Left renal cortex interstitium (tissue), 4 donors: ENCODE measurements at regions not wholly inside any gene's neighbourhood (a gene's known extent, or its start where the extent isn't known, plus 50 kb on each side); places are given as distances from the start of the nearest gene placed in this dataset.
A peak's percentile ranks its signal among the peaks of the same experiment; 100 is the strongest.

Experiments
- DNase-seq, 4 donors: peaks; one replicate each; pipeline ENCODE4 v3.0.0-alpha.2; 2013; ENCODE audit warnings: low read depth in 4 of 4, low spot score in 2 of 4, missing footprints in 1 of 4

DNA sequence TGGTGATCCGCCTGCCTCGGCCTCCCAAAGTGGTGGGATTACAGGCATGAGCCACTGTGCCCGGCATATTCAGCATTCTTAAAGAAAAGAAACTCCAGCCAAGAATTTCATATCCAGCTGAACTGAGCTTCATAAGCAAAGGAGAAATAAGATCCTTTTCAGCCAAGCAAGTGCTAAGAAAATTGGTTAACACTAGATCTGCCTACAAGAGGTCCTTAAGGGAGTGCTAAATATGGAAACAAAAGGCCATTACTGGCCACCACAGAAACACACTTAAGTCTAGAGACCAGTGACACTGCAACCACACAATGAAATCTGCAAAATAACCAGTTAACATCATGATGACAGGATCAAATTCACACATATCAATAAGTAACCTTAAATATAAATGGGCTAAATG is 331.5 kb downstream of the MAN2A1 start:
- no peak for DNase-seq

DNA sequence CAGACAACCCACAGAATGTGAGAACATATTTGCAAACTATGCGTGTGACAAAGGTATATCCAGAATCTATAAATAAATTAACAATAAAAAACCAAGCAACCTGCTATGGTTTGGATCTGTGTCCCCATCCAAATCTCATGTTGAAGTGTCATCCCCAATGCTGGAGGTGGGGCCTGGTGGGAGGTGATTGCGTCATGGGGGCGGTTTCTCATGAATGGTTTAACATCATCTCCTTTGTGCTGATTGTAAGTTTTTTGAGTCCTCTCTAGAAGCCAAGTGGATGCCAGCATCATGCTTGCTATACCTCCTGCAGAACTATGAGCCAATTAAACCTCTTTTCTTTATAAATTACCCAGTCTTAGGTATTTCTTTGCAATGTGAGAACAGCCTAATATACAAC is 335.4 kb downstream of the MAN2A1 start:
- DNase-seq: no peak

DNA sequence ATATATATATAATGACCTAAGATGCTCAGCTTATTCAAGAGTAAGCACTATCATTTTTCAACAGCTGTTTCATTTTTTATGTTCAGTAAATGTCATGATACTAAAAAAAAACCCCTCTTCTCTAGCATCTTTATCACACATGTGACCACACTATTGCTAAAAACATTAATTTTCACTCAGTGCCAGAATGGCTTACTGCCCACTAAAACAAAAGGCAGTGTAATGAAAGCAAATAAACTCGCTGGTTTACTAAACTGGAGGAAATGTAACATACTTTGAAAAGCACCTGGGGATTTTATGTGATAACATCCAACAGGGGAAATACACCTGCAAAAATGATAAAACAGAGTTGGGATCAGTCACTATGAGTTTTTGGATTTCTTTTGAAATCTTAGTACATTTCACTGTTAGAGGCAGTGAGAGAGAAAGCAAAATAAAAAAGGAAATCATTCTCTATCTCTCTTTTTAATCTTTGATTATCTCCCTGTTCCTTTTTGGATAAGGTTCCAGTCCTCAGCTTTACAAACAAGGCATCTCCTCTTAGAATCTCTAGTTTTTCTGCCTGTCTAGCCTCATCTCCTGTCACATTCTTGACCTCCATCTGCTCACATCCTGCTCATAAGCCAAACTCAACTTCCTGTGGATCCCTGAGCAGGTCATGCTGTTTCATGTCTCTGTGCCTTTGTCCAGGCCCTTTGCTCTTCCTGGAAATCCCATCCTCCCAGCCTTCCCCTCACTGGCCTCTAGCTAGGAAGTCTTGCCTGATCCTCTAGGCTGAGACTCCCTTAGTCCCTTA is 338.0 kb downstream of the MAN2A1 start:
- no peak for DNase-seq

DNA sequence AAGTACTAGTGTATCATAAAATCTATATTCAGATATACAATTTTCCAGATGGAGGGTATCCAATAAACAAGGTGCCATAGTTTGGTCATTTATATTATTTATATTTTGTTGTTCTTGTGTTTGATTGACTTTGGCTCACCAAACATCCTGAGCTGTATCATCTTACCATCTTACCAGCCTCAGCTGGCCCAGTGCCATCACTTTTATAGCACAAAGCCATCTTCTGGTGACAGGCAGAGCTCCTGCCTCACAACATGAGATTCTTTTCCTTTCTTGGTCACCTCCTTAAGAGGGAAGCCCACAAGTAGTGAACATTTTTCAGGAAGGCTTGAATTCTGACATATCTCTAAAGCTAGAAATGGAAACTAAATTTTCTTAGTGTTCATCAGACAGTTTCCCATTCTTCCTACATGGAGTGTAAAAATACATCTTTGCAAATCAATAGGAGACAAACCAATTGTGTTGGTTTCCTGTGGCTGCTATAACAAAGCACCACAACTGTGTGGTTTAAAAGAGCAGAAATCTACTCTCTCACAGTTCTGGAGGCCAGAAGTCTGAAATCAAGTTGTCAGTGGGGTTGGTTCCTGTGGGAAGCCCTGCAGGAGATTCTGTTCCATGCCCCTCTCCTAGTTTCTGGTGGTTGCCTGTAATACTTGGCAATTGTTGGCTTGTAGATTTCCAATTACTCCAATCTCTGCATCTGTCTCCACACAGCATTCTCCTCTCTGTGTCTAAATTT is 341.8 kb downstream of the MAN2A1 start:
- DNase-seq: no peak

DNA sequence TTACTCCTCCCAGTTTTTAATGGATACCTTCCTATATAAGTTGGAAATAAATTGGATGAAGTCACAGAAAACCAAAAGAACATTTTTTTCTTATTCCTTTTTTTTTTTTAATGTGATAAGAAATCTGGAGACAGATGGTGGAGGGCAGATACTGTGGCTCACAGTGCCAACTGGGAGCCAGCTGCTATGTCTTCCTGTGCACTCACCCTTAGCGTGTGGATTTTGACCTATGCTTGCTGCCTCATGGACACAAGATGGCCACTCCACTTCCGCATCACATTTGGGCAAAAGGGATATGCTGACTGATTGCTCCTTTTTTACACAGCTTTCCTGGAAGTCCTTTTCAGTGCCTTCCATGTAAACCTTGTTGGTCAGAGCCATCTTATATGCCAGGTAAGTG is 342.6 kb downstream of the MAN2A1 start:
- no peak for DNase-seq

DNA sequence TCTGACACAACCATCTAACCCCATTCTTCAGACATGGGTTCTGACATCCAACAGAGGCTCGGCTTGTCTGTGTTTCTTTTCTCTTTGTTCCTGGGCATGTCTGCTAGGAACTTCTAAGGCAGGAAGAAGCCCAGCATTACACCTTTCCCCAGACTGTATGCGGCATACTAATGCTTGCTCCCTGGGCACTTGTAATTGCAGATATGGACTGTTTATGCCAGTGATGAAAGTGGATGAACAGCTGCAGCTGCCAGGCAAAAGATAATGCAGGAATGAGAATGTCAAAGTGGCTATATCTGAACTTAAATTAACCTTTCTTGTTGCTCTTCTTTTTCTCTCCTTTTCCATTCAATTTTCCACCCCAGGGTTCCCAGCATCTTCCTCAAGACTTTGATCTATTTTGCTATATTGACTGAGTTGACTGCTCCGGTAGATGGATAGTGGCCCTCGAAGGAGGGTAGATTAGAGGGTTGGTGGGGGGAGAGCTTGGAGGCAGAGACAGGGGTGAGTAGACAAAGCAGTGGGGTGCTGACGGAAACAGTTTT is 344.4 kb downstream of the MAN2A1 start:
- DNase-seq: no peak

DNA sequence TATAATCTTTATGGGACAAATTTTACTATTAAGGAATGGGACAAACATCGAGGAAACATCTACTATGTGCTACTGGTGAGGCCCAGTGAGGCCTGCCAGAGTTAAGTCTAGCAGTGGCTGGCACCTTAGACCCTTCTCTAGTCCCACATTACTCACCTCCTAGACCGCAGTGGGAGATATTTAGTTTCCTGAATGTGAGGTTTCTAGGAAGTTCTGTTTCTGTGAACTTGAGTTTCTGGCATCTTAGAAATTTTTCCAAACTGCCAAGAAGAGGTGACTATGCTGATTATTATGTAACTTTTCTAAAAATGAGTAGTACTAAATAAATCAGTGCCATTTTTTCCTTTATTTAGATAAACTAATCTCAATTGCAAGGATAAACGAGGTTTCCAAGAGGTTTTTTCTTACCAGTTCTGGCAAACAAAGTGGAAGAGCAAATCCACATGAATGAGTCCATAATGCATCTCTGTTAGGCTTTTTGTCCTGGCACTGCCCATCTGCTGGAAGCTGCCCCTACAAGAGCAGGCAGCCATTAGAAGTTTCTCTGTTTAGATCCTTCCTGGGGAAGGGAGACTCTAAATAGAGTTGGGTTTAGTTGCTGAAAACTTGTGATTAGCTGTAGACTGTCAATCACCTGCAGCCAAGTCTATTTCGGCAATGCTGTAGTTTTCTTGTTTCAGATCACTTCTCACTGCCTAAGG is 348.7 kb downstream of the MAN2A1 start:
- no peak for DNase-seq

DNA sequence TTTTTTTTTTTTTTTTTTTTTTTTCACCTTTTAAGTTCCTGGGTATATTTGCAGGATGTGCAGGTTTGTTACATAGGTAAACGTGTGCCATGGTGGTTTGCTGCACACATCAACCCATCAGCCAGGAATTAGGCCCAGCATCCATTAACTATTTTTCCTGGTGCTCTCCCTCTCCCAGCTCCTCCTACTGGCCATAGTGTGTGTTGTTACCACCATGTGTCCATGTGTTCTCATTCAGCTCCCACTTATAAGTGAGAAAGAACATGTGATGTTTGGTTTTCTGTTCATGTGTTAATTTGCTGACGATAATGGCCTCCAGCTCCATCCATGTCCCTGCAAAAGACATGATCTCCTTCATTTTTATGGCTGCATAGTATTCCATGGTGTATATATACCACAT is 350.5 kb downstream of the MAN2A1 start:
- no peak for DNase-seq

DNA sequence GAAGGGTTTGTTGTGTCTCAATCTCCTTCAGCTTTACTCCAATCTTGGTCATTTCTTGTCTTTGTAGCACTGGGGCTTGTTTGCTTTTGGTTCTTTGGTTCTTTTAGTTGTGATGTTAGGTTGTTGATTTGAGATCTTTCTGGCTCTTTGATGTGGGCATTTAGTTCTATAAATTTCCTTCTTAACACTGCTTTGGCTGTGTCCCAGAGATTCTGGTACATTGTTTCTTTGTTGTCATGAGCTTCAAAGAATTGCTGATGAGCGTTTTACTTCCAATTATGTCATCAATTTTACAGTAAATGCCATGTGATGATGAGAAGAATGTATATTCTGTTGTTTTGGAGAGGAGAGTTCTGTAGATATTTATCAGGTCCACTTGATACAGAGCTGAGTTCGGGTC is 353.3 kb downstream of the MAN2A1 start:
- DNase-seq: no peak

DNA sequence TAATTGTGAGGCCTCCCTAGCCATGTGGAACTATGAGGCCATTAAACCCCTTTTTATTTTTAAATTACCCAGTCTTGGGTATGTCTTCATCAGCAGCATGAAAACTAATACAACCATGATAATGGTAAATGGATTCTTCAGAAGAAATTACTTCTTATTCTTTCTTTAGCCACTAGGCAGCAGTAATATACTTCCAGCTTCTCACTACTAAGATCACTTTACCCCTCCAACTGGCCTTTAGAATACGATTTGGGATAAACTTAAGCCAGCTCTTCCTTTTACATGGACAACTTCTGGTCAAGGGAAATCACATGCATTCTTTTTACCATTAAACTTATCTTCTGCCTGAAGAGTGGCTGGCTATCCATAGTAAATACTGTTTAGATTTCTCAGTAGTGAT is 355.4 kb downstream of the MAN2A1 start:
- DNase-seq: no peak

DNA sequence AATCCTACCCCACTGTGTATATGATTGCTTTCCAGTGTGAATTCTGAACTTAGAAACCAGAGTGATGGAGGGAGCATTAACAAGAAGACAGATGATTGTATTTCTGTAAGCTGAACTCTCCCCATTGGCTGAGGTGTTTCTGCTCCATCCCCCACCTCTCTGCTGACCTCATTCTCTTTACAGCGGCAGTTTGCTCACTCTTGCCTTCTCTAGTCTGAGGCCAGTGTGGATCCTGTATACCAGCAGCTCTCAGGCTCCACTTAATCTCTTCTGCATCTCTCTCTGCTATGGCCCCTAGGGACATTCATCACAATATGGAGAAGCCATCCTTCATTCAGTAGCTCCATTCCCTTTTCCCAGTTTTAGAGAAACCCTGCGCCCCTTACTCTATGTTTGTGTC is 358.8 kb downstream of the MAN2A1 start:
- DNase-seq: no peak

DNA sequence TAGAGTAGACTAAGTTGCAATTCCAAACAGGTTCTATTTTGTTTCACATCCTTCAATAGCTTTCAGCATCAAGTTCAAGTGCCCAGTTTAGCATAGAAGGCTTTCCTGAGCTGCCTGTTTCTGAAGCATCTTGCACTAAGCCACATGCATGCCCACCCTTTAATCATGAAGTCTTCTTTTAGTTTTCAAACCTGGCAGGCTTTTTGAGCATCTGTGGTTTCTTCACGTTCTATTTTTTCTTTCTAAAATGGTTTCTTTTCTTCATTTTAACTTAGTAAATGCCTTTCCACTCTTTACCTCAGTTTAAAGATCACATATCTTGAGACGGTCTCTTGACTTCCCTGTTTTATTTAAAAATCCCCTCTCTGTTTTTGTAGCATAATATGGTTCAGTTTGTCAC is 360.1 kb downstream of the MAN2A1 start:
- DNase-seq: no peak

- DNase-seq: no peak
Measured at GRCh38 chr5:110050640-110051345, 361.1 kb downstream of the MAN2A1 start.

- DNase-seq: no peak
Measured at GRCh38 chr5:110053205-110053604, 363.5 kb downstream of the MAN2A1 start.

DNA sequence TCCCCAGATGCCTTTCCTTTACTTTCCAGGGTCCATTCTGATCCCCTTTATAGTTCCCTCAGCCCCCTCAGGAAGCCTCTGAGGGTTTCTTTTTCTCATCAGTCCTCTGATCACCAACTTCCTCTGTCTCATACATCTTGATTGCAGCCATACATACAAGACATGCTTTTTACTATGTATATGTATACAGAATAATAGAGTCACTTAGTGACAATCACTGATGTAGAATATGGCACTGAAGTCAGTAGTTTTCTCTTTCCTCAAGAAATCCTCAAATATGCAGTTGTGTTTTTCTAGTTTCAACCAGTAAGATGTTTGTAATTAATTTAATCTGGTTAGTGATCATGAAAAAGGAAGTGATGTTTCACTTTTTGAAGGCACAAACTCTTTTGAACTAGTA is 364.1 kb downstream of the MAN2A1 start:
- DNase-seq: no peak

DNA sequence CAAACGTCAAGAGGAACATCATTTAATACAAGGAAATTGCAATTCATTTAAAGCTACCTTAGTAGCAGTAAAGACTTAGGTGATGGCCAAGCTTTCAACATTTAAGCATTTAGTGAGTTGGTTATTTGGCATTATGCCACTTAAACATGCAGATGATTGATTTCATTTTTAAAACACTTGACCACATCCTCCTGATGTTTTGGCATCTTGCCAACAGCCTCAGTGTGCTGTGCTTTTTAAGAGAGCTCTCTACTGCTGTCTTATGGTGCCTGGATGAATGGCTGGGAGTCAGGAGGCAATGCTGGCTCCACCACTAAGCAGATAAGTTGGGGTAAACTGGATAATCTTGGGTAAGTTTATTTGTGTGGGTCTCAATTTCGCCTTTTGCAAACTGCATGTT is 364.5 kb downstream of the MAN2A1 start:
- DNase-seq: peak; percentile 1 to 33 (median 16)

- no peak for DNase-seq
Measured at GRCh38 chr5:110055302-110055701, 365.6 kb downstream of the MAN2A1 start.

DNA sequence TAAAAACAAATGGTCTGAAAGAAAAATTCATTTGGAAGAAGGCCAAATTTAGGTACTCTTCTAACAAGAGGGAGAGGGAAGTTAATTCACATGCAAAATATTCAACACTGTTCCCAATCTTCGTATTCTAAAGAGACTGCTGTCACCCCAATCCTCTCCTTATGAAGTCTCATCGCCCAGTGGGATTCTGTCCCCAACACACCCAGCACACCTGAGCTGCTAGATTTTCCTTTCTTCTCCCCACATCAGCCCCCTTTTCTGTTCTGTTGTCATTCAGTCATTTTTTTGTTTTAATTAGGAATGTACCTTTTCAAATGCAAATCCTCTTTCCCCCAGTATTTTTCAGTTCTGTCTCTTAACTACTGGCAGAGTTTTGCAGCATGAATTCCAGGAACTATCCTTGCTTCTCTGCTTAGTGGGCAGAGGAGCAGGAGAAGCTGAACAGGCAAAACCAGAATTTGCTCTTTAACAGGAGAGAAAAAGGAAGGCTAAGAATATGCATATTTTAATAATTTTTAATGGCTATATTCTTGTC is 366.9 kb downstream of the MAN2A1 start:
- no peak for DNase-seq

GRCh38 chr5:110058175-110058574 is 368.4 kb downstream of the MAN2A1 start:
- DNase-seq: no peak

DNA sequence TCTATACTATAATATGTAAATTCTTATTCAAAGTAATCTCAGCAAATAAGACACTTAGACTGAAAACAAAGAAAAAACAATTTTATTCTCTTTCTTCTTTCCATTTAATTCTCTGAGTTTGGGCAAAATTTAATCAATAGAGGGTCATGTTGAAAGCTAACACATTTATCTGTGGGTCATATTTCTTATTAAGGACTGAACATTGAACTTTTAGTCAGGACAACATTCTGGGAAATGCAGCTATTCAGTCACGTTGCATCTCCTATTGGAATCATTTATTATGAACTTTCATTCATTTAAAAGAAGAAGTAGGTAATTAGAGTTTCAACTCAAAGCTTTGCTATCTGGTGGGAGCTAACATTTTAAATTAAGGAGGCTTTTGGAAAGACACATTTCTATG is 372.5 kb downstream of the MAN2A1 start:
- no peak for DNase-seq
